Loucy (cell line): ENCODE measurements at regions not wholly inside any gene's neighbourhood (a gene's known extent, or its start where the extent isn't known, plus 50 kb on each side); places are given as distances from the start of the nearest gene placed in this dataset.

Source experiments
- EZH2phosphoT487 ChIP-seq: fragments of 200-600 bp; IDR thresholded peaks from 2 replicates; pipeline ENCODE4 v1.6.1; 2018; ENCODE audit warnings: antibody characterized with exemption, mild to moderate bottlenecking, moderate library complexity, borderline replicate concordance
- TF ChIP-seq, protein P1 (sequence below): fragments of 200-600 bp; sonication (generic); conservative IDR thresholded peaks from 2 replicates; pipeline ENCODE4 v1.5.1; 2014; ENCODE audit warnings: mild to moderate bottlenecking, antibody characterized with exemption, low read length

- TF ChIP-seq, protein P1, sequence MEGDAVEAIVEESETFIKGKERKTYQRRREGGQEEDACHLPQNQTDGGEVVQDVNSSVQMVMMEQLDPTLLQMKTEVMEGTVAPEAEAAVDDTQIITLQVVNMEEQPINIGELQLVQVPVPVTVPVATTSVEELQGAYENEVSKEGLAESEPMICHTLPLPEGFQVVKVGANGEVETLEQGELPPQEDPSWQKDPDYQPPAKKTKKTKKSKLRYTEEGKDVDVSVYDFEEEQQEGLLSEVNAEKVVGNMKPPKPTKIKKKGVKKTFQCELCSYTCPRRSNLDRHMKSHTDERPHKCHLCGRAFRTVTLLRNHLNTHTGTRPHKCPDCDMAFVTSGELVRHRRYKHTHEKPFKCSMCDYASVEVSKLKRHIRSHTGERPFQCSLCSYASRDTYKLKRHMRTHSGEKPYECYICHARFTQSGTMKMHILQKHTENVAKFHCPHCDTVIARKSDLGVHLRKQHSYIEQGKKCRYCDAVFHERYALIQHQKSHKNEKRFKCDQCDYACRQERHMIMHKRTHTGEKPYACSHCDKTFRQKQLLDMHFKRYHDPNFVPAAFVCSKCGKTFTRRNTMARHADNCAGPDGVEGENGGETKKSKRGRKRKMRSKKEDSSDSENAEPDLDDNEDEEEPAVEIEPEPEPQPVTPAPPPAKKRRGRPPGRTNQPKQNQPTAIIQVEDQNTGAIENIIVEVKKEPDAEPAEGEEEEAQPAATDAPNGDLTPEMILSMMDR = no peak
- TF ChIP-seq EZH2phosphoT487 = no peak
Observed at GRCh38 chr1:117760485-117760884, 154.6 kb downstream of the TENT5C start.
